Lung (tissue), 11 donors: ENCODE measurements at regions not wholly inside any gene's neighbourhood (a gene's known extent, or its start where the extent isn't known, plus 50 kb on each side); places are given as distances from the start of the nearest gene placed in this dataset.
A peak's percentile ranks its signal among the peaks of the same experiment; 100 is the strongest.

Experiments
- ATAC-seq: fragments of 200-7000 bp; cut with Tn5 transposase; one replicate; pipeline ENCODE4 v1.9.1; 2020; ENCODE audit warnings: moderate number of reproducible peaks; ENCODE audit not compliant: insufficient read depth, low FRiP score
- DNase-seq, 3 donors: peaks; one replicate each; pipeline ENCODE4 v3.0.0-alpha.2; 2013 to 2017
- H3K27ac ChIP-seq, 2 donors: one replicate each; pipeline ENCODE4 v1.5.1; 2013; ENCODE audit warnings: mild to moderate bottlenecking in 2 of 2, moderate library complexity in 2 of 2, control low read depth in 1 of 2, inconsistent platforms in 1 of 2, low read depth in 1 of 2, low read length in 1 of 2
- H3K27me3 ChIP-seq, 3 donors: one replicate each; pipeline ENCODE4 v1.5.1; 2013; ENCODE audit warnings: low read length in 2 of 3; ENCODE audit not compliant: control insufficient read depth in 3 of 3, insufficient read depth in 3 of 3
- H3K36me3 ChIP-seq, 4 donors: one replicate each; pipeline ENCODE4 v1.5.1; 2013; ENCODE audit warnings: low read length in 4 of 4, mild to moderate bottlenecking in 1 of 4, moderate library complexity in 1 of 4; ENCODE audit not compliant: control insufficient read depth in 4 of 4, insufficient read depth in 4 of 4
- H3K4me1 ChIP-seq, 5 donors: one replicate each; pipeline ENCODE4 v1.5.1; 2013; ENCODE audit warnings: low read length in 5 of 5, mild to moderate bottlenecking in 2 of 5, moderate library complexity in 1 of 5; ENCODE audit not compliant: control insufficient read depth in 5 of 5, insufficient read depth in 5 of 5
- H3K4me3 ChIP-seq: one replicate; pipeline ENCODE4 v1.5.1; 2013; ENCODE audit warnings: mild to moderate bottlenecking, control low read depth, moderate library complexity
- H3K9ac ChIP-seq, 2 donors: one replicate each; pipeline ENCODE4 v1.5.1; 2013; ENCODE audit warnings: low read length in 2 of 2, control low read depth in 1 of 2; ENCODE audit not compliant: insufficient read depth in 1 of 2
- H3K9me3 ChIP-seq, 4 donors: one replicate each; pipeline ENCODE4 v1.5.1; 2013; ENCODE audit warnings: low read length in 3 of 4, mild to moderate bottlenecking in 1 of 4, moderate library complexity in 1 of 4; ENCODE audit not compliant: control insufficient read depth in 4 of 4, insufficient read depth in 3 of 4
- WGBS, 2 donors: extraction: QIAGEN DNeasy Blood & Tissue Kit; methylation state at CpG; one replicate each; pipeline ENCODE4 v1.1.7; 2013; 5-methylcytosine and 5-hydroxymethylcytosine counted together
- TF ChIP-seq, protein P1 (sequence below): IDR thresholded peaks from 2 replicates; pipeline ENCODE4 v1.5.1; 2012; ENCODE audit warnings: mild to moderate bottlenecking; ENCODE audit errors: control extremely low read depth, extremely low read depth
- donor health status: control.
- donor health status: control.
- donor health status: Bipolar disorder and iron deficiency.
- donor health status: healthy.
- donor health status: DM: yes; HTN: yes; CAD: no.

DNA sequence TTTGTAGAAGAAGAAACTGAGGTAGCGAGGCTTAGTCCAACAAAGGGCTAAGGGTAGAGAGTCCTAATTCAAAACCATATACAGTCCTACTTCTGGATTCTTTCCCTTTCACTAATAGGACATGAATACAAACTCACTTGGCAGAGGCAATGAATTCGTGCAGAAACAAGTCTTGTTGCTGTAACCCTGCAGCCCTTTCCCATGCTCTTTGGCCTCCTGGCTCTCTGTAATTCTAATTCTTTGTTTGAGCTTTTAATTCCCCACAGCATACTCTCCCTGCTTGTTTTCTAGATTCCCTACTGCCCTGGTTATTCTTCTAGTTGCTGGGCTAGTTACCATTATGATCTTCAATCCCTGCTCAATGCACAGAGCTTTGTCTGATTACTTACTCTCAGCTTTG lies 381.4 kb downstream of the ETNK1 start:
- Histone ChIP-seq H3K4me1 (peaks cover 0 to 3% (median 0%) of the 10 kb centered on the region in 5 donors), H3K4me3 (no peak overlapping the region), H3K36me3 (no peaks in the 10 kb centered on the region), H3K9ac (no peak overlapping the region), H3K27me3 (no peaks in the 10 kb centered on the region), H3K27ac (no peak overlapping the region), H3K9me3 (no peaks in the 10 kb centered on the region)
- WGBS, 2 donors = 62 to 81% methylated on average over 2 of the region's 2 CpGs
- DNase-seq (peak in 2 of 3 donors; percentile 19 to 63), ATAC-seq (no peak)
- TF ChIP-seq, protein P1, sequence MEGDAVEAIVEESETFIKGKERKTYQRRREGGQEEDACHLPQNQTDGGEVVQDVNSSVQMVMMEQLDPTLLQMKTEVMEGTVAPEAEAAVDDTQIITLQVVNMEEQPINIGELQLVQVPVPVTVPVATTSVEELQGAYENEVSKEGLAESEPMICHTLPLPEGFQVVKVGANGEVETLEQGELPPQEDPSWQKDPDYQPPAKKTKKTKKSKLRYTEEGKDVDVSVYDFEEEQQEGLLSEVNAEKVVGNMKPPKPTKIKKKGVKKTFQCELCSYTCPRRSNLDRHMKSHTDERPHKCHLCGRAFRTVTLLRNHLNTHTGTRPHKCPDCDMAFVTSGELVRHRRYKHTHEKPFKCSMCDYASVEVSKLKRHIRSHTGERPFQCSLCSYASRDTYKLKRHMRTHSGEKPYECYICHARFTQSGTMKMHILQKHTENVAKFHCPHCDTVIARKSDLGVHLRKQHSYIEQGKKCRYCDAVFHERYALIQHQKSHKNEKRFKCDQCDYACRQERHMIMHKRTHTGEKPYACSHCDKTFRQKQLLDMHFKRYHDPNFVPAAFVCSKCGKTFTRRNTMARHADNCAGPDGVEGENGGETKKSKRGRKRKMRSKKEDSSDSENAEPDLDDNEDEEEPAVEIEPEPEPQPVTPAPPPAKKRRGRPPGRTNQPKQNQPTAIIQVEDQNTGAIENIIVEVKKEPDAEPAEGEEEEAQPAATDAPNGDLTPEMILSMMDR = no peak

GRCh38 chr12:23008623-23009022 lies 383.7 kb downstream of the ETNK1 start:
- peak in 2 of 3 donors; percentile 31 to 57 for DNase-seq
- TF ChIP-seq, protein P1 = no peak
- 58 to 63% methylated on average over 5 of the region's 5 CpGs for WGBS, 2 donors

DNA sequence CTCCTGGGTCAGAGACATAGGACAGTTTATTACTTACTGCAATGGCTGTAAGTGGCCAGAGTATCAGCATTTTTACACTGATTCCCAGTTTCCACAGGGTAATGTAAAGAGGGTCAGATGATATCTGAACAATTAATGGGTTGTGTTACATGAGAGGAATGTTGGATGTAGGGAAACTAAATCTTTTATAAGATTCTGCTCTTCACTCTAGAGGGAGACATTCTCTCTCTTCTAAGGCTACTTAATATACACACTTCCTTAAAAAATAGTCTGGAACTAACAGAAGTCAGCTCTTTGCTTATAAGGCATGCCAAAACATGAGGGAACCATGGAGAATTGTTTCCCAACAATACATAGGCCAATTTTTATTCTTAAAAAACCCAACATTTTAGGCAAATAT lies 389.8 kb downstream of the ETNK1 start:
- H3K27ac ChIP-seq = no peak overlapping the region
- ATAC-seq (no peak), DNase-seq (no peak)
- no peaks in the 10 kb centered on the region for H3K9me3 ChIP-seq
- H3K4me1 ChIP-seq = no peaks in the 10 kb centered on the region
- H3K27me3 ChIP-seq = no peaks in the 10 kb centered on the region
- TF ChIP-seq, protein P1 = no peak
- no peak overlapping the region for H3K4me3 ChIP-seq
- no peaks in the 10 kb centered on the region for H3K36me3 ChIP-seq
- no peak overlapping the region for H3K9ac ChIP-seq

More at GRCh38 chr12:23008623-23009022, 383.7 kb downstream of the ETNK1 start:
- Histone ChIP-seq H3K4me1 (peaks cover 0 to 3% (median 0%) of the 10 kb centered on the region in 5 donors), H3K27me3 (no peaks in the 10 kb centered on the region), H3K9ac (no peak overlapping the region), H3K4me3 (no peak overlapping the region), H3K9me3 (no peaks in the 10 kb centered on the region), H3K27ac (no peak overlapping the region), H3K36me3 (no peaks in the 10 kb centered on the region)
- no peak for ATAC-seq

- Histone ChIP-seq H3K4me3 (no peak overlapping the region), H3K9me3 (peaks cover 0 to 2% (median 0%) of the 10 kb centered on the region in 4 donors), H3K36me3 (no peaks in the 10 kb centered on the region), H3K27me3 (peaks cover 0 to 2% (median 0%) of the 10 kb centered on the region in 3 donors), H3K27ac (no peak overlapping the region), H3K4me1 (no peaks in the 10 kb centered on the region), H3K9ac (no peak overlapping the region)
- ATAC-seq (no peak), DNase-seq (no peak)
- WGBS, 2 donors = 37 to 38% methylated on average over 1 of the region's 1 CpG
- TF ChIP-seq, protein P1 = no peak
Measured at GRCh38 chr12:23025372-23026016, 400.5 kb downstream of the ETNK1 start.
